ENCODE measurements at regions not wholly inside any gene's neighbourhood (a gene's known extent, or its start where the extent isn't known, plus 50 kb on each side); places are given as distances from the start of the nearest gene placed in this dataset.

DNA sequence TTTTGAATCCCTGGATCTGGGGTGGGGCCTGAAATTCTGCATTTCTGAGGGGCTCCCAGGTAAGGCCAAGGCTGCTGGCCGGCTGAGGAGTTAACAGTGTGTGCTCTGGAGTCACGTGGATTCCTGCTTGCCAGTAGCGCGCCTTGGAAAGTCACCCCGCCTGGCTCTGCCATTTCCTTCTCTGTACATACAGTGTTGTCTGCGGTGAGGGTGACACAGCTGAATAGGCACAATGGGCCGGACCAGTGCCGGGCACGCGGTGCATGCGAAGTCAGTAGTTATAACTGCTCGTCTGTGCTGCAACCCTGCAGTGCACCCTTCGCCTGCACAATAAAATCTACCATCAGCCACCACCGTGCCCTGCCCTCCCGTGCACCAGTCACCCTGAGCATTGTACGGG lies 68.0 kb upstream of the EEPD1 start:
- TF ChIP-seq, protein P1, sequence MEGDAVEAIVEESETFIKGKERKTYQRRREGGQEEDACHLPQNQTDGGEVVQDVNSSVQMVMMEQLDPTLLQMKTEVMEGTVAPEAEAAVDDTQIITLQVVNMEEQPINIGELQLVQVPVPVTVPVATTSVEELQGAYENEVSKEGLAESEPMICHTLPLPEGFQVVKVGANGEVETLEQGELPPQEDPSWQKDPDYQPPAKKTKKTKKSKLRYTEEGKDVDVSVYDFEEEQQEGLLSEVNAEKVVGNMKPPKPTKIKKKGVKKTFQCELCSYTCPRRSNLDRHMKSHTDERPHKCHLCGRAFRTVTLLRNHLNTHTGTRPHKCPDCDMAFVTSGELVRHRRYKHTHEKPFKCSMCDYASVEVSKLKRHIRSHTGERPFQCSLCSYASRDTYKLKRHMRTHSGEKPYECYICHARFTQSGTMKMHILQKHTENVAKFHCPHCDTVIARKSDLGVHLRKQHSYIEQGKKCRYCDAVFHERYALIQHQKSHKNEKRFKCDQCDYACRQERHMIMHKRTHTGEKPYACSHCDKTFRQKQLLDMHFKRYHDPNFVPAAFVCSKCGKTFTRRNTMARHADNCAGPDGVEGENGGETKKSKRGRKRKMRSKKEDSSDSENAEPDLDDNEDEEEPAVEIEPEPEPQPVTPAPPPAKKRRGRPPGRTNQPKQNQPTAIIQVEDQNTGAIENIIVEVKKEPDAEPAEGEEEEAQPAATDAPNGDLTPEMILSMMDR (IDR thresholded peaks at IDR 0.05; ENCODE audit: low read depth, low read length): no peak
- no peaks in the 10 kb centered on the region for H3K9me3 ChIP-seq
- H3K27me3 ChIP-seq: no peaks in the 10 kb centered on the region
- H3K4me3 ChIP-seq (ENCODE audit: low read depth, low read length): no peak overlapping the region
- H3K36me3 ChIP-seq: no peaks in the 10 kb centered on the region
- H3K4me1 ChIP-seq: peaks cover 6% of the 10 kb centered on the region
- no peak for DNase-seq

DNA sequence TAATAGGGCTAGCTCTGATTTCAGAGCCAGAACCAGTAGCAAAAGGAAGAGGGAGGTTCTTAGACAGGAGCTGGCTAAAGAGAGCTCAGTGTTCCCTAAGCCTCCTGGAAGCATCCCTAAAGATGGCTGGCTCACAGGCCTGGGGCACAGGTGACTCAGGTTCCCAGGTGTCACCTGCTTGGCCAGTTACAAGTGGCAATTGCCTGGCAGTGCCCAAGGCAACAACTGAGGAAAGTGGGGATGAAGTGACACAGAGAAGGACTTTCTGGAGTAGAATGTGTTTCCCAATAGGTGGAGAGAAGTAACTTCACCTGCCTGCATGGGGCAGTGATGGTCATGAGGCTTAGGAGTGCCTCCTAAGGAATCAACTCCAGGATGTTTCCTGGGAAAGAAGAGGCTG lies 66.5 kb upstream of the EEPD1 start:
- no peaks in the 10 kb centered on the region for H3K36me3 ChIP-seq
- H3K4me3 ChIP-seq (ENCODE audit: low read depth, low read length): no peak overlapping the region
- no peaks in the 10 kb centered on the region for H3K9me3 ChIP-seq
- peaks cover 6% of the 10 kb centered on the region for H3K4me1 ChIP-seq
- DNase-seq: no peak
- TF ChIP-seq, protein P1 (IDR thresholded peaks at IDR 0.05; ENCODE audit: low read depth, low read length): no peak
- H3K27me3 ChIP-seq: no peaks in the 10 kb centered on the region

DNA sequence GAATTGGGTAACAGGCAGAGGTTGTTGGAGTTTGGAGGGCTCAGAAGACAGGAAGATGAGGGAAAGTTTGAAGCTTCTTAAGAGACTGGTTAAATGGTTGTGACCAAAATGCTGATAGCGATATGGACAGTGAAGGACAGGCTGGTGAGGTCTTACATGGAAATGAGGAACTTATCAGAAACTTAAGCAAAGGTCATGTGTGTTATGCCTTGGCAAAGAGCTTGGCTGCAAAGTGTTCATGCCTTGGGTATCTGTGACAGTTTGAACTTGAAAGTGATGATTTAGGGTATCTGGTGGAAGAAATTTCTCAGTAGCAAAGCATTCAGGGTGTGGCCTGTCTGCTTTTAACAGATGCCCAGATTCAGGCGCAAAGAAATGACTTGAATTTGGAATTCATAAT lies 64.5 kb upstream of the EEPD1 start:
- H3K4me1 ChIP-seq: peaks cover 7% of the 10 kb centered on the region
- no peaks in the 10 kb centered on the region for H3K27me3 ChIP-seq
- no peaks in the 10 kb centered on the region for H3K36me3 ChIP-seq
- no peaks in the 10 kb centered on the region for H3K9me3 ChIP-seq
- no peak for DNase-seq
- no peak overlapping the region for H3K4me3 ChIP-seq (ENCODE audit: low read depth, low read length)
- TF ChIP-seq, protein P1 (IDR thresholded peaks at IDR 0.05; ENCODE audit: low read depth, low read length): no peak

DNA sequence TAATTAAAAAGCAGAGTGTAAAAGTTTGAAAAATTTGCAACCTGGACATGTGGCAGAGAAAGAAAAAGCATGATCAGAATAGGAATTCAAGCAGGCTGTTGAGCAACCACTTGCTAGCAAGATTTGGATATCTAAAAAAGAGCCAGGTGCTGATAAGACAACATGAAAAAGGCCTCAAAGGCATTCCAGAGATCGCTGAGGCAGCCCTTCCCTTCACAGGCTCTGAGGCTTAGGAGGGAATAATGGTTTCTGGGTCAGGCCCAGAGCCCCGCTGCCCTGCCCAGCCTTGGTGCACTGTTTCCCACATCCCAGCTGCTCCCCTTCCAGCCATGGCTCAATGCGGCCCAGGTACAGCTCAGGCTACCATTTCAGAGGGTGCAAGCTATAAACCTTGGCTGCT lies 64.1 kb upstream of the EEPD1 start:
- Histone ChIP-seq H3K36me3 (no peaks in the 10 kb centered on the region), H3K27me3 (no peaks in the 10 kb centered on the region), H3K4me3 (ENCODE audit: low read depth, low read length) (no peak overlapping the region), H3K9me3 (no peaks in the 10 kb centered on the region), H3K4me1 (peaks cover 7% of the 10 kb centered on the region)
- DNase-seq: no peak
- TF ChIP-seq, protein P1 (IDR thresholded peaks at IDR 0.05; ENCODE audit: low read depth, low read length): no peak

DNA sequence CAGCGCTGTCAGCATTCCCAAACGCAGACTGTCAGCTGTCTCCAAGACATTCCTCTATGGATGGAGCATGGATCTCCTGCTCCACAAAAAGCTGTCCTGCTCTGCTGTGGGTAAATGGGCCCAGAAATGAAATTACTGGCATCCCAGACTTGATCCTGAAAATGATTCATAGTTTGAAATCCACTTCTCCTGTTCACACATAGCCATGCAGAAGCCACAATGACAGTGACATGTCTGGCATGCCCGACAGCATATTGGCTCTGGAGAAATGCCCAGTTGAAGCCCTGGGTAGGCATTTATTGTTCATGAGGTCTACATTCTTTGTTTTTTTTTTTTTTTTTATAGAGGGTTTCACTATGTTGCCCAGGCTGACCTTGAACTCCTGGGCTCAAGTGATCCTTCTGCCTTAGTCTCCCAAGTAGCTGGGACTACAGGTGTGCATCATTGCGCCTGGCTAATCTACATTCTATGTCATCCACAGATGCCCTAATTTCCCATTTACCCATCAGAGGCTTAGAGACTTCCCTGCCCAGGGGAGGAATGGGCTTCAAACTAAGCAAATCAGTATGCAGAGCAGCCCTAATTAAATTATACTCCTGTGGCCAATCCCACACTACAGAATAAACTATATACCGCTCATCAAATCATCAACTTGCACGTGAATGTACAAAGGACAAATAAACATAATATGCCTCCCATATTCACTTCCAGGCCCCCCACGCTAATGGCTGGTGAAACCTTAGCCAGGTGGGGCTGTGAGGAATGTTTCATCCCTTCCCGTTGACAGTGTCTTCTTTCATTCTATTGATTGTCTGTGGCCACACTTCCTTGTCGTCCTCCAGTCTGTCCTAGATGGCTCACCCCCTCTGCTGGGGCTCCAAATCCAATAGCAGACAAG lies 61.8 kb upstream of the EEPD1 start:
- H3K4me3 ChIP-seq (ENCODE audit: low read depth, low read length): no peak overlapping the region
- DNase-seq: no peak
- H3K9me3 ChIP-seq: no peaks in the 10 kb centered on the region
- peaks cover 7% of the 10 kb centered on the region for H3K4me1 ChIP-seq
- H3K27me3 ChIP-seq: no peaks in the 10 kb centered on the region
- TF ChIP-seq, protein P1 (IDR thresholded peaks at IDR 0.05; ENCODE audit: low read depth, low read length): no peak
- no peaks in the 10 kb centered on the region for H3K36me3 ChIP-seq

DNA sequence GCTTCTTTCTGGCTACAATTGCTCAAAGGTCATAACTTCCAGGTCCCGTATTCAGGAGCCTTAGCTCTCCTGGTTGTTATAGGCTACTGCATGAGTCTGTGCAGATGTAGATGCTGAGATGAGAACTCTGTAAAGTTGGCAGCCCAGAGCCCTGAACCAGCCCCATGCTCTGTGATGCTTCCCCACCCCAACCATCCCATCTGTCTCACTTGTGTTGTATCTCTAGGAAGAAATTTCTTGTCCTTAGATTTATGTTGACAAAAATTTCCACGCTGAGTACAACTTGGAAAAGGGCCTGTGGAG lies 61.2 kb upstream of the EEPD1 start:
- Histone ChIP-seq H3K4me1 (peaks cover 7% of the 10 kb centered on the region), H3K27me3 (no peaks in the 10 kb centered on the region), H3K9me3 (no peaks in the 10 kb centered on the region), H3K4me3 (ENCODE audit: low read depth, low read length) (no peak overlapping the region), H3K36me3 (no peaks in the 10 kb centered on the region)
- TF ChIP-seq, protein P1 (IDR thresholded peaks at IDR 0.05; ENCODE audit: low read depth, low read length): no peak
- DNase-seq: no peak

Measured in BE2C (cell line).